ENCODE measurements at regions not wholly inside any gene's neighbourhood (a gene's known extent, or its start where the extent isn't known, plus 50 kb on each side); places are given as distances from the start of the nearest gene placed in this dataset.

DNA sequence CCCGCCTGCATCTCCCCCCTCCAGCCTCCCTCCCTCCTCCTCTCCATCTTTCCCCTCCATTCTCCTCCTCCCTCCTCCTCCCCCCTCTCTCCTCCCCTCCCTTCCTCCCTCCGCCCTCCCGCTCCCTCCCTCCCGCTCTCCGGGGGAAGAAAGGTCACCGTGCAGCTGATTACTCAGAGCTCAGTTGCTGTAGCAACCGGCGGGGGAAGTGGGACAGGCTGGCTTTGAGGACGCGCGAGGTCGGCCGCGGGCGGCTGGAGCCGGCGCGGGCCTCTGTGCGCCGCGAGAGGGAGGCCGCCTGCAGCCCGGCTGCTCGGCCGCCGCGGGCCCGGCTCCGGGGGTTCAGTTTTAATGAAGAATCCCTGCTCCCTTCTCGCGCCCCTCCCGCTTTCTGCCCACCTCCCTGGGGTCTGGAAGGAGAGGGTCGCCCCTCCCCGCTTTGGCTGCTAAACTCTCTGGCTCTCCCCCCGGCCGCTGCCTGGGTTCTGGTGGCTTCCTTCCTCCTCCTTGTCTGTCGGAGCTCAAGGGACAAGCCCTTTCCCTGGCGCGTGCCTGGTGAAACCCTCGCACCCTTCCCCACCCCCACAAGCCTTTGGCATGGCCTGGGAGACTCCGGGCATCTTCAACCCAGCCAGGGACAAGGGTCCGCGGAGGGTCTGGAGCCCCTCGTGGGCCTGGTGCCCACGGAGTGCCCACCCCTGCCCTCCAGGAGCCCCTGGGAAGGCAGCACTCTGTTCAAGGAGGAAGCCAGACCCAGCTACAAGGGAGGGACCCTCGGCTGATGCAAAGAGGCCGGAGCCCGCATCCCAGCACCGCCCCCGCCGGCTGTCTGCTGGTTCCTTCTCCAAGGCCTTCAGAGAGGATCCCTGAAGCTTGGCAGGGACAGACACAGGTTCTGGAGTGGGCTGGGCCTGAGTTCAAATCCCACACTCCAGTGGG is 160.3 kb downstream of the C9orf50 start:
- no peak for TF ChIP-seq EZH2 (IDR thresholded peaks at IDR 0.05; ENCODE audit: low read length, missing control alignments)
- TF ChIP-seq CTCF (conservative IDR thresholded peaks at IDR 0.05 in 1 of 2, IDR thresholded peaks at IDR 0.05 in 1 of 2; ENCODE audit: low read depth in 1 of 2, low read length in 2 of 2): no peak

Data from fibroblast of lung (primary cell).